NCI-H2107 treated with DMSO at 0.1 percent for 48 hours (cell line): ENCODE measurements at regions not wholly inside any gene's neighbourhood (a gene's known extent, or its start where the extent isn't known, plus 50 kb on each side); places are given as distances from the start of the nearest gene placed in this dataset.
A peak's percentile ranks its signal among the peaks of the same experiment; 100 is the strongest.
"Not testable (repeated sequence)": the region's sequence is repeated elsewhere in the genome, so short reads cannot be mapped to it uniquely, and the experiment has no call there.

Experiments used
- DNase-seq: peaks from one replicate; lab custom pipeline; 2025; ENCODE audit not compliant: unreplicated experiment; lab: John Stamatoyannopoulos, UW

DNA sequence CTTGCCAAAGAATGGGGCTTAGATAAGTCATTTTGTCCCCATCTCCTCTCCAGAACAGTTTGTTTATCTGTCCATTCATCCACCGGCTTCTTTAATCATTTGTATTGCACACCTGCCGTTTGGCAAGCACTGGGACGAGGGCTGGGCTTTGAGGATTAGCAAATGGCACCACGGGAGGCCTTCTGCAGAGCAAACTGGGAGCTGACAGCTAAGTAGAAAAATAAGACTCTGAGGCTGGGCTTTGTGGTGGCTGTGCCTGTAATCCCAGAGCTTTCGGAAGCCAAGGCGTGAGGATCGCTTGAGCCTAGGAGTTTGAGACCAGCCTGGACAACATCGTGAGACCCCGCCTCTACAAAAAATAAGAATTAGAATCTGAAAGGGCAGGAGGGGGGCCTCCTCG is 203.9 kb downstream of the NPIPB11 start:
- peak; percentile 65 for DNase-seq

DNA sequence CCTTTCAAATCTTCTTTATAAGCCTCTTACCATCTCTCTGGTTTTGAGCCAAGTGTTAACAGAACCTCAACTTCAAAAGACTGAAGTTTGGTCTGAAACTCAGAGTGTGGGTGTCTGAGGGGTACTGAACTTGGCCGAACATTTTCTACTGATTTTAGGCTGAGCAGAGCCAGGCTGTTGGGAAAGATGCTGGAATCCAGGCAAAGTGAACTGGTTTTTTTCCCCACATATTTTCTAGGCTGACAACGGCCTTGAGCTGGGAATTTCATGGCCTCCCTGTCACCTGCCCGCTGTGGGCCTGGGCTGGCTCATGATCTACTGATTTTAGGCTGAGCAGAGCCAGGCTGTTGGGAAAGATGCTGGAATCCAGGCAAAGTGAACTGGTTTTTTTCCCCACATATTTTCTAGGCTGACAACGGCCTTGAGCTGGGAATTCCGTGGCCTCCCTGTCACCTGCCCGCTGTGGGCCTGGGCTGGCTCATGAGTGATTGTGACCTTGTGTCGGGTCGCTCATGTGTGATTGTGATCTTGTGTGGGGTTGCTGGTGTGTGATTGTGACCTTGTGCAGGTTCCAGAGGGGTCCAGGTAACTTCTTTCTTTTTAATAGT is 204.4 kb downstream of the NPIPB11 start:
- DNase-seq: not testable (repeated sequence)

DNA sequence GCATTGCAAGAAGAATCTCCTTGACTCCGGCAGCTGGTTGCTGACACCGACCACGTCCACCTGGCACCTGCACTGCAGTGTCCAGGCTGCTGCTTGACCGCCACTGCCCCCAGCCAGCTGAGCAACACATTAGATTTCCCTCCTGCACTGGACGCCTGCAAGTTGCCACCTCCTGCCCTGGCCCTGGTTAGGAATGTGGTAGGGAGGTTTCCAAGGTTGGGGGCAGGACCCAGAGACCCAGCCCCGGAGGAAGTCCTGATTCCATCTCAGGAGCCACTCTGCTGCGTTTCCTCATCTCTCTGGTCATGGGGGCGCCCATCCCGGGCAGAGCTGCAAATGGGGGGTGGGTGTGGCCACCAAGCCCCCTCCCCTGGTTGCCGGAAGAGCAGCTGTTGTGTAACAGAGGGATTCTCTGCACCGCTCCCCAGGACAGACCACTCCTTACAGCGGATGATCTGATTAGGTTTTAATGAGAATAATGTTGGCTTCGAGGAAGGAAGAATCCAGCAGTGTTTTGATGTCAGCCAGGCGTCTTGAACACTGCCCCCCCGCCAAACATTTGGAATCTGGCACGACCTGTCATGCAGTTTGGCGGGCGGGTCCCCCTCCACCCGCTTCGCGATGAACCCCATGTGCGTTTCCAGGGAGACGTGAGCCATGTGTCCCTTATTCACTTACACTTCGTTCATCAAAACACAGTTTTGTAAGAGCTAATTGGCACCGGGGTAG is 205.1 kb downstream of the NPIPB11 start:
- not testable (repeated sequence) for DNase-seq

DNA sequence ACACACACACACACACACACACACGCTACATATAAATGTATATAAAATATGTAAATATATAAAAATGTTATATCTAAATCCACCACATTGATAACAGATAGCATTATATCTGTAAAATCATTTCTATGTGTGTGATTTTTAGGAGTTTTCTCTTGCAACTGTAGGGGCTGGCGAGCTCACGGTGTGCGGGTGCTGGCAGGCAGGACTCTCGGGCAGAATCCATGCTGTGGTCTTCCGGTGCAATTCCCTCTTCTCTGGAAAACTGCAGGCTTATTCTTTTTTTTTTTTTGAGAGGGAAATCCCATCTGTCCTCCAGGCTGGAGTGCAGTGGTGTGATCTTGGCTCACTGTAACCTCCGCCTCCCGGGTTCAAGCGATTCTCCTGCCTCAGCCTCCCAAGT is 205.8 kb downstream of the NPIPB11 start:
- DNase-seq: not testable (repeated sequence)

DNA sequence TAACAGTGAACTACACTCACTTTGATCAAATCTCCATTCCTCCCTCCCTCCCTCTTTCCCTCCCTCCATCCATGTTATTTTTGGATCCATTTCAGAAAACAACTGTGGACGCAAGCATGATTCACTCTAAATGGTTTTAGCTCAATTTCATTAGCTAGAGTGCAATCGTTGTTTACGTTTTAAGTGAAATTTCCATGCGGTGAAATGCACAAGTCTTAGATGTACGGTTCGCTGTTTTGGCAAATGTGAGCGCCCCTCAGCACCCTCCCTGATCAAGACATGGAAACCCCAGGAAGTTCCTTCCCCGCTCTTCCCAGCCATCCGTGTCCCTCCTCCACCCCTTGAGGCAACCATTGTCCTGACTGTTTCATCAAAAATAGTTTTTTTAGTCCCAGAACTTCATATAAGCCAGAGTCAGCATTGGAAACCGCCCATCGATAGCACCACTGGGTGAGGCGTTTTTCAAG is 206.3 kb downstream of the NPIPB11 start:
- DNase-seq: not testable (repeated sequence)

DNA sequence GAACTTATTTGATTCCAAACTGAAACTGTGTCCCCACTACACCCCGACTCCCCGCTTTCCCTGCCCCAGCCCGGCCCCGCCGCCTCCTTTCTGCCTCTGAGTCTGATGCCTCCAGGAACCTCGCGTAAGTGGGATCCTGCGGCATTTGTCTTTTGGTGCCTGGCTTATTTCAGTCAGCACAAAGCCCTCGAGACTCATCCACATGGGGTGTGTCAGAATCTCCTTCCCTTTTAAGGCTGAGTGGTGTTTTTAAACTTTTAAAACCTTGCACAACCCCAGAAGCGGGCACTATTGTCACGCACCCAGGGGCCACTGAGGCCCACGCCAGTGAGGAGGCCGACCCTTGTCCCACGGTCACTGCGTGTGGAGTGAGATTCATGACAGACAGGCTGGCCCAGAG is 206.9 kb downstream of the NPIPB11 start:
- not testable (repeated sequence) for DNase-seq

DNA sequence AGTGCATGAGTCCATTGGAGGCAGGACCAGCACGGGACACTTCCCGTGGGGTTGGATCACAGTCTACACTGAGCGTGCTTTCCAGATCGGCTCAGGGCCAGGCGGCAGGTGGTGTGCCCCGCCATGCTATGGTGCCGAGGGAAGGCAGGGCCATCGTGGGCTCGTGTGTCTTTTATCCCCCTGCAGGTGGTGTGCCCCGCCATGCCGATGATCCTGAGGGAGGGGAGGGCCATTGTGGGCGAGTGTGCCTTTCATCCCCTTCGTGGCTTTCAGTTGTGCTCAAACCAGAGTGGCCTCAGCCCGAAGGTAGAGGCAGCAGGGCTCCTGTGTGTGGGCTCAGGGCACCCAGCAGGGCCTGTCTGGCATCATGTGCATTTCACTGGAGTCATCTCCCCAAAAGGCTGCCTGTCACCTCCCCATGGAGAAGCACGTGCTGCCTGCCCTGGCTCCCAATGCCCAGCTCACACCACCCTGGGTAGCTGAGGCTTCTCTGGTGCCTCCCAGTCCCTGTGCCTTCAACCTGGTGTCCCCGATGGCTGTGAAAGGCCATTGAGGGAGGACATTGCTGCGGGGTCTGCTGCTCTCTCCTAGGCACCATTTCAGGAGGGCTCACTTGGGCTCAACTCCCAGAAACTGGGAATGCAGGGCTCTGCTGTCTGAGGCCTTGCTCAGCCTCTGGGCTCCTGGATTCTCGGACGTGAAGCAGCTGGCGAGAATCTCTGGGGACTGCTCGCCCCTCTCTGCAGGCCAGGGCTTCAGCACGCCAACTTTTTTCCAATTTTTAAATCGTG is 207.6 kb downstream of the NPIPB11 start:
- DNase-seq: no peak

DNA sequence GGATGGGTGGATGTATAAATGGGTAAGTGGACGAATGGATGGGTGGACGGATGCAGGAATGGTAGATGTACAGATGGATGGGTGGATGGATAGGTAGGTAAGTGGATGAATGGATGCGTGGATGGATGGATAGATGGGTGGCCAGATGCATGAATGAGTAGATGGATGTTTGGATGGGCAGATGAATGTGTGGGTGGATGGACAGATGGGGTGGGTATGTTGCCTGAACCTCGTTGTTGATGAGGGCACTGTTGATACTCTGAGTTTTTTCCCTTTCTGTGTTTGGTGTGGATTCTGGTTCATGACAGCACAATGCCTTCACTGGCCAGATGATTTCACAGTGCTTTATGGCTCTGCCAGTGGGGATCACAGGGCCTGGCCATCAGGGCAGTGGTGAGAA is 208.3 kb downstream of the NPIPB11 start:
- DNase-seq: no peak

DNA sequence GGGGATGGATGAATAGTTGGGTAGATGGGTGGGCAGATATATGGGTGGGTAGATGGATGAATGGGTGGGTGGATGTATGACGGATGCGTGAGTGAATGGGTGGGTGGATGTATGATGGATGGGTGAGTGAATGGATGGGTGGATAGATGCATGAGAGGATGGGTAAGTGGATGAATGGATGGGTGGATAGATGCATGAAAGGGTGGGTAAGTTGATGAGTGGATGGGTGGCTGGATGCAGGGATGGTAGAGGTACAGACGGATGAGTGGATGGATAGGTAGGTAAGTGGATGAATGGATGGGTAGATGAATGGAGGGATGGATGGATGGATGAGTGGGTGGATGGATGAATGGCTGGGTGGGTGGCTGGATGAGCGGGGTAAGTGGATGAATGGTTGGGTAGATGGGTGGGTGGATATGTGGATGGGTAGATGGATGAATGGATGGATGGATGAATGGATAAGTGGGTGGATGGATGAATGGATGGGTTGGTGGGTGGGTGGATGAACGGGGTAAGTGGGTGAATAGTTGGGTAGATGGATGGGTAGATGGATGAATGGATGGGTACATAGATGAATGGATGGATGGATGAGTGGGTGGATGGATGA is 208.9 kb downstream of the NPIPB11 start:
- not testable (repeated sequence) for DNase-seq

DNA sequence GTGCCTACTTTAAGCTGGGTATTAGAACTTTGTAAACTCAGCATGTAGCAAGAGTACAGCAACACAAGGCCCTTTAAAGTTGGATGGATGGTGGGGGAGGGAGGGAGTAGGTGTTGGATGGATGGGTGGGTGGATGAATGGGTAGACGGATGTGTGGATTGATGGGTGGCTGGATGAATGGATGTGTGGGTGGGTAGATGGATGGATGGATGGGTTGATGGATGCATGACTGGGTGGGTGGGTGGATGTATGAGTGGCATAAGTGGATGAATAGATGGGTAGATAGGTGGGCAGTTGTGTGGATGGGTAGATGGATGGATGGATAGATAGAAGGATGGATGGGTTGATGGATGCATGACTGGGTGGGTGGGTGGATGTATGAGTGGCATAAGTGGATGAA is 209.8 kb downstream of the NPIPB11 start:
- DNase-seq: not testable (repeated sequence)

DNA sequence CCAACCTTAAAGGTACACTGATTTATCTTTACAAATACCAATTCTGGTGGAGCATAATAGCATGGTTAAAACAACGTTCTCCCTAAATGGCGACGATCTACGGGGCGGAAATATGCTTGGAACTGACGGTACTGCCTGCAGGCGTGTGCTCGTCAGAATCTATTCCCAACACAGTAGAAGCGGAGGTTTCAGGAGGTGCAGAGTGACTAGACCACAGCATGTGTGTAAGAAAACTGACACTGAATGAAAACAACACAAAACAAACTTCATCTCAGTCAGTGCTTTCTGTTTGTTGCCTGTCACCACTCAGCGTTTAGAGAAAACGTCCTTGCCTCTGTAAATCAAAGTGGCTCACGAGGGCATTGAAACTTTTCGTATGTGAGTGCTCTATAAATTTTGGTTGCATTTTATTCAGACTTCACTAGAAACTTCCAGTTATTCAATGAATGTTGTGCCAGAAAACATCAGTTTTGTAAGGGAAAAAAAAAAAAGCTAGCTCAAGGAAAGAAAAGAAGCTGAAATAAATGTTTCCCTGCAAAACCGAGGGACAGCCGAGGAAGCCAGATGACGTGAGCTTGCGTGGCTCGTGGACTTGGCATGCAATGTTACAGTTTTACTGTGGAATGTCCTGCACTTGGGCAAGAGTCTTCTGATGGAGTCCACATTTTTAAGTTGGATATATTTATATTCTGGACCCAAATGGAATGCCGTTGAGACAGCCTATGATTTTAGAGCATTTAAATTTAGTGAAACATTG is 210.4 kb downstream of the LAT start:
- not testable (repeated sequence) for DNase-seq

DNA sequence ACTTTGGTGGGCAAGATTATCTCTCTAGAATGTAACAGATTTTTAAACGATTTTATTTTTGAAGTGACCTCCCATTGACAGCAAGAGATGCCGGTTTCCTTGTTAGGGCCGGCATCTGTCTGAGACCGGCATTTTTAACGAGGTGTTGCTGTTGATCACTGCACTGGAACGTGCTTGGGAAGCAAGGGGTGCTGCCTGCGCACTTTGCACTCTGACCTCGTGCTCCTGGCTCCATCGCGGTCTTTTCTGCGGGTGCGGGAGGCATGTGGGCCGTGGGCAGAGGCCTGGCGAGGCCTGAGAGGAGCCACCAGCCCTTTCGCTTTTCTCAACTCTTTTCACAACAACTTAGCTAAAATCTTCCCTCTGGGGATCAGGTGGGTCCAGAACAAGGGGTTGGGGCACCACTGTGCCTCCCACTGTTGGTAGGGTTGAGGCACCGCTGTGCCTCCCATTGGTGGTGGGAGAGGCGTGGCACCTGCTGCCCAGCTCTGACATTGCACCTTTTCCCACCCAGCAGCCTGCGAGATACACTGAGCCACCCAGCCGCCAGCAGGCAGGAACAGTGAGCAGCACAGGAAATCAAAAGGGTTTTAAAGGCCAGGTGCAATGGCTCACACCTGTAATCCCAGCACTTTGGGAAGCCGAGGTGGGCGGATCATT is 209.5 kb downstream of the LAT start:
- DNase-seq: not testable (repeated sequence)

DNA sequence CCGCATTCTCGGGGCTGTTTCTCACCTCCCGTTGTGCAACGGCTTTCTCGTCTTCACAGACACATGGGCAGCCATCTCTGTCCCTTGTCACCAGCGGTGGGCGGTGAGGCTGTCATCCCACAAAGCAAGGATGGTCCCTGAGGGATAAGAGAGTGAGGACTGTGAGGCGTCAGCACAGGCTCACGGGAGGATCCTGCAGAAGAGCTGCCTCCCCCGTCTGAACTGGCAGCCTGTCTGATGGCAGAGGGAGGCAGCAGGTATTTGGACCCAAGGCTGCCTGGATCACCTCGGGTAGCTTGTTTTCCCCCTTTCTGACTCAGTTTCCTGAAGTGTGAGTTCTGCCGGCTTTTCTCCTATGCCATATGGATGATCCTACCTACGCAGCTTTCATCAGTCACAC is 208.8 kb downstream of the LAT start:
- not testable (repeated sequence) for DNase-seq

DNA sequence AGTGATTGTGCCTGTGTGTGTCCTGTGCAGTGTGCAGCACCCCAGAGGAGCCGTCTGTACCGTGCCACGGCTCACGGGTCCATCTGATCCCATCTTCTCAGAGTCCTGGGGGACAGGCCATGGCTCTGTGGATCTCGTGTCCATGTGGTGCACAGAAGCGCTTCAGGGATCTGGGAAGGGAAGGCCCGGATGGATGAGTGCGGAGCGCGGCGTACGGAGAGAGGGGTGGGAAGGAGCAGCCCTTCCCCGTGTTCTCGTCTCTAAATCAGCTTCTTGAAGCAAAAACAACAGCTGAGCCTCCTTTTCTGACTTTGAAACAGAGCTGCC is 208.4 kb downstream of the LAT start:
- DNase-seq: not testable (repeated sequence)

DNA sequence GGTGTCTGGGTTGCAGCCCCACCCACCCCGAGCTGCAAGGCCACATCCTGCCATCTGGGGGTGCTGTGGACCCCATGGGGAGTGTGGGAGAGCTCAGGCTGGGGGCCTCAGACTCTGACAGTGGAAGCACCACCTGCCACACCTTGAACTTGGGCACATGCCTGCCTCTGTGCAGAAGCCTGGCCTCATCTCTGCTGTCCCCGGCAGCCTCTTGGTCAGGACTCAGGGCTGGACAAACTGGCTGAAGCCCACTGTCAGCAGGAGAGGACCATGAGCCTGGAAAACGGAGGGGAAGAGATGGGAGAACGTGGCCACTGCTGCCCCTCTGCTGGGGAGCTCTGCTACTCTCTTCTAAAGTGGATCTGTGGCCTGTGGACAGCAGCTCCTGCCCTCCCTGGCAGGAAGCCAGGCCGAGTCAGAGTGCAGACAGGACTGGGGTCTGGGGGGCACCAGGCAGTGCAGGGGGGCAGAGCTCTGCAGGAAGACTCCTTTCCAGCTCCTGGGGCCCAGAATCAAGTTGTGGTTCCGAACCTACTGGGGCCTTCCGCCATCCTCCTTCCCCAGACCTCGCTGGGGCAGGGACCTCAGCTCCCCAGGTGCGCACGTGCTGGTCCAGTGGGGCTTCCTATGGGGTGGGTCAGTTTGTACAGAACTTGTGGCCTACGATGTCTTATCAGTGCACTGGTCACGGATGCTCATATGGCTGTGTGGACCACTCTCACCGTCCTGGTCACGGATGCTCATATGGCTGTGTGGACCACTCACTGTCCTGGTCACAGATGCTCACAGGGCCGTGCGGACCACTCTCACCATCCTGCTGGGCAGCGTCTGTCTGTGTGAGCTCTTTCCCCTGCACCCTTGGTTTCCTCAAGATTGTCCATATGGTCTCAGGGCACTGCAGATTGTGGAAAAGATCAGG is 207.7 kb downstream of the LAT start:
- no peak for DNase-seq

DNA sequence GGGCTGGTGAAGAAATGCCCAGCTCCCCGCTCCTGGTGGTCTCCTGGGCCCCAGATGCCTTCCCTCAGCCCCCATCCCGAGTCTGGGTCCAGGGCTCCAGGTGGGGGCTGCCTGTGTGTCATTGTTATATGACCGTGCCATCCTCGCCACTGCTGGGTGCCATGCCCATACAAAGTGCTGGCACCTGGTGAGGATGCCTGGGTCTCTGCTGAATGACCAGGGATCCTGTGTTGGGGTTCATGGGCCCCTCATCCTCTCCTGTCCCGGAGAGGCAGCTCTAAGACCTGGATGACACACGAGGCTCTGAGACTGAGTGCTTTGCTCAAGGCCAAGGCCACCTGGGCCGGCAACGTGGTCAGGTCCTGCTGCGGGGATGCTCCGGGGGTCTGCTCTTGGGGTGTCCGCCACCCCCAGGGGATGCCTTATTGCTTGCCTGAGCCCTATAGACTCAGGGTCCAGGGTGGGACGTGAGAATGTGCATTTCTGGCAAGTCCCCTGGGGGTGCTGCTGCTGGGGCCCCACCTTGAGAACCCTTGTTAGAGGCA is 206.9 kb downstream of the LAT start:
- DNase-seq: not testable (repeated sequence)

DNA sequence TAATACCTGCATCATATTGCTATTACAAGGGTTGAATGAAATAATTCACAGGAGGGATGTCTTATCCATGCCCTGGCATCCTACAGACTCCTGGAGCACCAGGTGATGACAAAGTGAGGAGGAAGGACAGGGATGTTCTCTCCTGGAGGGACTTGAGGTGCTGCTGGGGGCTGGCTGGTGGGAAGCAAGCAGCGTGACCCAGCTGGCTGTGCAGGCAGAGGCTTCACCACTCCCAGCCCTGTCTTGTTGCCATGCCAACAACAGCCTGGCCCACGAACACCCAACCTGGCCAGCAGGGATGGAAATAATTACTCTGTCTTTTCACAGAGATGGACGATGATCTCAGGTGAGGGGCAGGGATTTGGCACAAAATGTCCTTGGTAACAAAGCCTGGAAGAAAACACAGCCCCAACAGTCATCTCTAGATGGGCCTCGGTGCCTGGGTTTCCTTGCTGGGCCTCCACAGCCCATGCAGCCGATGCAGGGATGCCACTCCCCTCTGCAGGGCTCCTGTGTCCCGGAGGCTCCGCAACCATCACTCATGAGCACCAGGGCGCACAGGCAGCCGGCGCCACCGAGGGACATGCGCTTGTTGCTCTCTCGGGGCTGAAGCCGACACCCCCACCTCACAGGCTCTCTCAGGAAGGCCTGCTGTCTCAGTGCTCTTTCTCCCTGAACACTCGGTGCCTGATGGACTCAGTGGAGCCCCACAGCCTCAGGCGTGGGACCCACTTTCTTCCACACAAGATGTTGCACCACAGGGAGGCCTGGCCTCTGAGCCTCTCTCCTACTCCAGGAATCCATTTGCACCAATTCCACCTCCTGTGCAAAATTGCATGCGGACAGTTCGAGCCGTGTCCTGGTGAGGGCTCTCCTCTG is 205.9 kb downstream of the LAT start:
- DNase-seq: not testable (repeated sequence)

DNA sequence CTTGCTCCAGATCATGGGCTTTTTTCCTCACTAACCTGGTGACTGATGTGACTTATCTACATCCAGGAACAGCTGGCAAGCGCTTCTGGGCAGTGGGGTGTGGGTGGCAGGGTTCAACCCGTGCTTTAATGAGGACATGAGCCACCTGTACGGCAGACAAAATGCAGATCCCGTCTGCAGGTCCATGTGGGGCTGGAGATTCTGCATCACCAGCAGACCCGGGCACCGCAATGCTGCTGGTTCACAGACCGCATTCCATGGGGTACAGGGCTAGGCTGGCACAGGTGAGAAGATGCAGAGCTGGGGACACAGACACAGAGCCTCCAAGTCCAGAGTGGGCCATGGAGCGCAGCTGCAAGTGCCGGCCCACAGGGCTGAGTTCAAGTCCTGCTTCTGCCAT is 204.0 kb downstream of the LAT start:
- DNase-seq: not testable (repeated sequence)
